Type B pancreatic cell (in vitro differentiated cells): ENCODE measurements at regions not wholly inside any gene's neighbourhood (a gene's known extent, or its start where the extent isn't known, plus 50 kb on each side); places are given as distances from the start of the nearest gene placed in this dataset.

Experiments
- DNase-seq: peaks from one replicate; pipeline ENCODE4 v3.0.0; 2021; ENCODE audit warnings: mixed read lengths; ENCODE audit not compliant: unreplicated experiment; ENCODE audit errors: extremely low spot score
- H3K27ac Mint-ChIP-seq: 2 replicates; pipeline ENCODE4 v1.8.0; 2021; ENCODE audit warnings: mild to moderate bottlenecking, mixed read lengths
- H3K27me3 Mint-ChIP-seq: 2 replicates; pipeline ENCODE4 v1.8.0; 2021; ENCODE audit warnings: mixed read lengths
- H3K36me3 Mint-ChIP-seq: 2 replicates; pipeline ENCODE4 v1.8.0; 2021; ENCODE audit warnings: mixed read lengths
- H3K4me1 Mint-ChIP-seq: one replicate; pipeline ENCODE4 v1.8.0; 2021; ENCODE audit warnings: mixed read lengths; ENCODE audit not compliant: unreplicated experiment
- H3K4me3 Mint-ChIP-seq: 2 replicates; pipeline ENCODE4 v1.8.0; 2021; ENCODE audit warnings: mild to moderate bottlenecking, mixed read lengths
- H3K9me3 Mint-ChIP-seq: 2 replicates; pipeline ENCODE4 v1.8.0; 2021; ENCODE audit warnings: mixed read lengths
- CTCF ChIP-seq: fragments of 200-600 bp; sonication (generic); conservative IDR thresholded peaks from 2 replicates; pipeline ENCODE4 v1.5.0; 2021; ENCODE audit warnings: antibody characterized with exemption, mild to moderate bottlenecking

GRCh38 chr14:50038398-50039119, 77.8 kb downstream of the VCPKMT start:
- no peak for TF ChIP-seq CTCF
- peaks cover 11% of the 10 kb centered on the region for H3K4me1 Mint-ChIP-seq
- peaks cover 7% of the 10 kb centered on the region for H3K36me3 Mint-ChIP-seq
- no peaks in the 10 kb centered on the region for H3K27me3 Mint-ChIP-seq
- DNase-seq: no peak
- no peak overlapping the region for H3K27ac Mint-ChIP-seq
- peaks cover 13% of the 10 kb centered on the region for H3K9me3 Mint-ChIP-seq
- H3K4me3 Mint-ChIP-seq: no peak overlapping the region

DNA sequence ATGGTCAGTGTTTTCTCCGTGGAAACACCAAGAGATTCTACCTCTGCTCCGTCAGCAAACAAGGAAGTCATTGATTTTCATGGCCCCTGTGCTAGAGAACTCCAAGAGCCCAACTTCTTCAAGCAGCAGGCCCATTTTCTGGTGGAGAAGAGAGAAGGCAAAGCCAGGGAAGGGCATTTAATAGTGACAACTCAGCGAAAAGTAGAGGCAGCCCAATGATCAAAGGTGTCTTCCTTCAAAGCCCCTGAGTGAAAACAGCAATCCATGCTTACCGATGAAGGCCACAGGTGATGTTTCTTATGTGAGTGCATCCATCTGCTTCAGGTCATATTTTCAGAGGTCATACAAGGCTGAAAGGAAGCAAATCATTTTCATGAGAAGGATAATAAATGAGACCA, 77.3 kb downstream of the VCPKMT start:
- no peak for DNase-seq
- Mint-ChIP-seq H3K36me3 (peaks cover 7% of the 10 kb centered on the region), H3K4me3 (no peak overlapping the region), H3K27me3 (no peaks in the 10 kb centered on the region), H3K27ac (no peak overlapping the region), H3K4me1 (peaks cover 15% of the 10 kb centered on the region), H3K9me3 (peaks cover 13% of the 10 kb centered on the region)
- TF ChIP-seq CTCF: no peak

DNA sequence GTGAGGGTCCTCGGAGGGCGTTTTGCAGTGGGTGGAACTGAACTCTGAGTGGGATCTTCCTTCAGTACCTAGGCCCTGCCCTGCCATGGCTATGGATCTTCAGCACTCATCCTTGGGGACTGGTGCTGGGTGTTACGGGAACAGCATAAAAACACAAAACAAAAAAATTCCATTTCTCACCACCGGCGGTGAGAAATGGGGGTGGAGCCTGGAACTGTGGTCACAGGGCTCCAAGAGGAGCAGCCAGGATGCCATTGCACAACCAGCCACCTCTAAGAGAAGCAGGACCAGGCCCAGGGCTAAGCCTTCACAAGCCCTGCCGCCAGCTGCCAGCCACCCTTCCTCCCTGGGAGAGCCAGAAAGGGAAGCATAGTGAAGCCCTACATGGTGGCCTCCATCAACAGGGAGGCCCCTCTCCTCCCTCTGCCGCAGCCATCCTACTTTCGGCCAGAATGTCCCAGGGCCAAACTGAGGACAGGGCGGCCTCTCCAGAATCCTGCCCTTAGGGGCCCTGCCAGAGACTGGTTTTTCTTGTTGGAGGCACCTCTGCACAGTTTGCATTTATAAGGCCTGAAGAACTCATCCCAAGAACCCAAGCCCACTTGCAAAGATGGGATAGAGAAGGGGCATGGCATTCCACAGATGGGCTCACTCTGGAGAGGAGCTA, 76.5 kb downstream of the VCPKMT start:
- peak overlapping the region; percentile 90 for H3K27ac Mint-ChIP-seq
- H3K27me3 Mint-ChIP-seq: no peaks in the 10 kb centered on the region
- no peak for TF ChIP-seq CTCF

GRCh38 chr14:50040401-50040775, 76.0 kb downstream of the VCPKMT start:
- no peak overlapping the region for H3K4me3 Mint-ChIP-seq
- peaks cover 13% of the 10 kb centered on the region for H3K9me3 Mint-ChIP-seq
- DNase-seq: no peak
- H3K36me3 Mint-ChIP-seq: peaks cover 7% of the 10 kb centered on the region
- peaks cover 25% of the 10 kb centered on the region for H3K4me1 Mint-ChIP-seq
- H3K27ac Mint-ChIP-seq: peak overlapping the region; percentile 90
- H3K27me3 Mint-ChIP-seq: no peaks in the 10 kb centered on the region
- no peak for TF ChIP-seq CTCF

More for the DNA sequence above, 76.5 kb downstream of the VCPKMT start:
- Mint-ChIP-seq H3K9me3 (peaks cover 13% of the 10 kb centered on the region), H3K36me3 (peaks cover 7% of the 10 kb centered on the region), H3K4me3 (no peak overlapping the region), H3K4me1 (peaks cover 22% of the 10 kb centered on the region)
- DNase-seq: no peak

DNA sequence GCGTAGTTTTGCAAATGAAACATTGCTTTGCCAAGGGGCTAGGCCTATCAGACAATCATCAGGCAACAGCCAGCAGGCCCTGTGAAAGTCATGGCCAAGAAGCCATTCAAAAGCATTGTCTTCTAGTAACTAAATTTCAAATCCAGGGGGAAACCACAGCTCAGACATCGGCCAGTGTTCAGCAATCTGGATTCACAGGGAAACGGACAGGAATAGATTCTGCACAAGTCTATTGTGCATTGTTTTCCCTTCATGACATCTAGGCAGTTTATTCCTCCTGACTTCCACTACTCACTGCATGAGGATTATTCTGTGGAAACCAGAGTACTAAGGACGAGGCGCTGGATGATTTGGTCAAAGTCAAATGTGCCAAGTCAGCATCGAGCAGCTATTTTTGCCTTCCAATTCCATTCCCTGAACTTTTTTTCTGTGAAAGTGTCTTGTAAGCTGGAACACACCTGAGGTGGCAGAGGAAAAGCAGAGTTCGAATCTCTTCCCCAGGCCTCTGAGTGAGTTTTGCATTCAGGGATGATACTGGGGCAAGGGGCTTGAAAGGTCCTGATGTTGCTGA, 75.4 kb downstream of the VCPKMT start:
- DNase-seq: no peak
- Mint-ChIP-seq H3K4me1 (peaks cover 27% of the 10 kb centered on the region), H3K36me3 (peaks cover 7% of the 10 kb centered on the region), H3K27ac (peak overlapping the region; percentile 90), H3K9me3 (peaks cover 13% of the 10 kb centered on the region), H3K4me3 (no peak overlapping the region), H3K27me3 (no peaks in the 10 kb centered on the region)
- no peak for TF ChIP-seq CTCF
